Hepatocyte (in vitro differentiated cells): ENCODE measurements at regions not wholly inside any gene's neighbourhood (a gene's known extent, or its start where the extent isn't known, plus 50 kb on each side); places are given as distances from the start of the nearest gene placed in this dataset.

Experiments
- EZH2 ChIP-seq: fragments of 200-600 bp; sonication (generic); IDR thresholded peaks from 2 replicates; pipeline ENCODE4 v1.6.1; 2016; ENCODE audit warnings: antibody characterized with exemption, mild to moderate bottlenecking, borderline replicate concordance
- EZH2phosphoT487 ChIP-seq: fragments of 200-600 bp; sonication (generic); IDR thresholded peaks from one replicate; pipeline ENCODE4 v1.6.1; 2018; ENCODE audit warnings: antibody characterized with exemption, mild to moderate bottlenecking, low read depth, moderate library complexity; ENCODE audit not compliant: unreplicated experiment, severe bottlenecking
- TF ChIP-seq, protein P1 (sequence below): fragments of 200-600 bp; sonication (generic); IDR thresholded peaks from 2 replicates; pipeline ENCODE4 v1.5.1; 2016; ENCODE audit warnings: antibody characterized with exemption, mild to moderate bottlenecking; ENCODE audit not compliant: poor library complexity

DNA sequence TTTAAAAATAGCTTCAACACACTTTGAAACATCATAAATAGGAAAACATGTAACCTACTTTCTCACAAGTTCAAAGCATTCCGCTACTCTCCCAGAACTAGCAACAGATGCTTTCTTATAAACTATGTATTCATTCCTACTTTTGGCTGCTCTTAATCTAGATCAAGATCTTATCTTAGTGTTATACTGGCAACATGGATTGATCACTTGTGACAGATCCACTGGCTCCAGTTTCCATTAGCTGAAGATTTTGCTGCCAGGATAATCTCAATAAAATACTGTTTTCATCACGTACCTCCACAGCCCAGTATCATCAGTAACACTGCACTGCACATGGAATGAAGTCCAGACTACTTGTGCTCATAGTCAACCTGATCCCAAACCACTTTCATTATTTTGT is 491.7 kb upstream of the AGTR1 start:
- TF ChIP-seq, protein P1, sequence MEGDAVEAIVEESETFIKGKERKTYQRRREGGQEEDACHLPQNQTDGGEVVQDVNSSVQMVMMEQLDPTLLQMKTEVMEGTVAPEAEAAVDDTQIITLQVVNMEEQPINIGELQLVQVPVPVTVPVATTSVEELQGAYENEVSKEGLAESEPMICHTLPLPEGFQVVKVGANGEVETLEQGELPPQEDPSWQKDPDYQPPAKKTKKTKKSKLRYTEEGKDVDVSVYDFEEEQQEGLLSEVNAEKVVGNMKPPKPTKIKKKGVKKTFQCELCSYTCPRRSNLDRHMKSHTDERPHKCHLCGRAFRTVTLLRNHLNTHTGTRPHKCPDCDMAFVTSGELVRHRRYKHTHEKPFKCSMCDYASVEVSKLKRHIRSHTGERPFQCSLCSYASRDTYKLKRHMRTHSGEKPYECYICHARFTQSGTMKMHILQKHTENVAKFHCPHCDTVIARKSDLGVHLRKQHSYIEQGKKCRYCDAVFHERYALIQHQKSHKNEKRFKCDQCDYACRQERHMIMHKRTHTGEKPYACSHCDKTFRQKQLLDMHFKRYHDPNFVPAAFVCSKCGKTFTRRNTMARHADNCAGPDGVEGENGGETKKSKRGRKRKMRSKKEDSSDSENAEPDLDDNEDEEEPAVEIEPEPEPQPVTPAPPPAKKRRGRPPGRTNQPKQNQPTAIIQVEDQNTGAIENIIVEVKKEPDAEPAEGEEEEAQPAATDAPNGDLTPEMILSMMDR = no peak
- no peak for TF ChIP-seq EZH2phosphoT487
- no peak for TF ChIP-seq EZH2
